HG02623 (cell line): ENCODE measurements at regions not wholly inside any gene's neighbourhood (a gene's known extent, or its start where the extent isn't known, plus 50 kb on each side); places are given as distances from the start of the nearest gene placed in this dataset.

Experiments
- ATAC-seq: cut with Tn5 transposase; IDR thresholded peaks from one replicate; pipeline ENCODE4 v1.9.1; 2021; ENCODE audit warnings: moderate library complexity; ENCODE audit not compliant: unreplicated experiment

GRCh38 chr5:61949054-61949678 is 356.8 kb upstream of the KIF2A start:
- no peak for ATAC-seq

DNA sequence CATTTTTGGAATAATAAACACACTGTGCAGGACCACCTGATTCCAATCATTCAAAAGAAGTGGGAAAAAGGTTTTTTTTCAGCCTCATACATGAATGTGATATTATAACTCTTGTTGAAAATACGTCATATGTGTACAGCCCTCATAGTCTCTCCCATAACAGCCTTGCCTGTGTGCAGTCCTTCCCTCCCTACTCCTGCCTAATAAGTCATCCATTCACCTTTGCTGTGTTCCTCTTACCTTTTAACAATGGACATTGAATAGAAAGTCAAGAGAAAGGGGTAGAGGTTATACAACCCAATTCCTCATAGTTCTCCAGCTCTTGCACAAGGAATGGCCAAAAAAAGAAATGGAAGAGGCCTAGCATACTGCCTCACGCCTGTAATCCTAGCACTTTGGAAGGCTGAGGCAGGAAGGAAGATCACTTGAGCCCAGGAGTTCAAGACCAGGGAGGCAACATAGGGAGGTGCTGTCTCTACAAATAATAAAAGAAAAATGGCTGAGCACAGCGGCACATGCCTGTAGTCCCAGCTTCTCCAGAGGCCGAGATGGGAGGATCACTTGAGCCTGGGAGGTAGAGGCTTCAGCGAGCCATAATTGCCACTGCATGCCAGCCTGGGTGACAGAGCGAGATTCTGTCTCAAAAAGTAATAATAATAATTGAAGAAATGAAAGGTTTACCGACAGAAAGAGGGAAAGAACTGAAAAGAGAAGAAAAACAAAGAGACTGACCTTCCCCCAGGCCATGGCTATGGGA is 356.1 kb upstream of the KIF2A start:
- ATAC-seq: no peak

DNA sequence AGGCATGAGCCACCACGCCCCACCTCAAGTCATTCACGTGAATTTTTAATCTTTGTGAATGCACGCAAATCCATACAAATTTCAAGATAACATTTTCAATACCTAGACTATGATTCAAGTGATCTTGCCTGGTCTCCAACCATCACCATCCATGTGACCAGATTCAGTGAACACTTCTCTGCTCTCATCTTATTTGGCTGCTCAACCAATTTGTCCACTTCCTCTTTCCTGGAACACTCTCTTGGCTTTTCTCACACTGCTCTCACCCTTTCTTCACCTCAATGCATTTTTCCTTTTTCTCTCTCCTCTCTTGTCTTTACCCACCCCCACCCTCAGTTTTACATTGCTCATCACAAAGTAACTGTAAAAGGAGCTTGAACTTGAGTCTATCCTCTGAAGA is 354.7 kb upstream of the KIF2A start:
- no peak for ATAC-seq

GRCh38 chr5:61953913-61954312 is 352.1 kb upstream of the KIF2A start:
- ATAC-seq: no peak

DNA sequence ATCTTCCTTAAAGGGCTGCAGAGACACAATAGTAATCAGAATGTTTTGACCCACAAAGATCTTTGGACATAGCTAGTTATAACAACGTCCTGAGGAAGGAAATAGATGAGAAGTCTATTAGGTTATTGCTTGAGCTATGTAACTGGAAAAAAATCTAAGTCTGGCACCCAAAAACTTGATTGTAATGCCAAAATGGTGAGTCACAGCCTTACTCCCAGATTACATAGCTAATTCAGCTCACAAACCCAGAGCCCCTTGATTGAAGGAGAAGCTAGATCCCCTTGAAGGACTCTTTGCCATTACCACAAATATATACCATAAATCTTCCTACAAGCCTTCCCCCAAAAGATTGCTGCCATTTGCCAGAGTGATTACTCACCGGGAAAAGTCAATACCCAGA is 341.8 kb upstream of the KIF2A start:
- no peak for ATAC-seq

DNA sequence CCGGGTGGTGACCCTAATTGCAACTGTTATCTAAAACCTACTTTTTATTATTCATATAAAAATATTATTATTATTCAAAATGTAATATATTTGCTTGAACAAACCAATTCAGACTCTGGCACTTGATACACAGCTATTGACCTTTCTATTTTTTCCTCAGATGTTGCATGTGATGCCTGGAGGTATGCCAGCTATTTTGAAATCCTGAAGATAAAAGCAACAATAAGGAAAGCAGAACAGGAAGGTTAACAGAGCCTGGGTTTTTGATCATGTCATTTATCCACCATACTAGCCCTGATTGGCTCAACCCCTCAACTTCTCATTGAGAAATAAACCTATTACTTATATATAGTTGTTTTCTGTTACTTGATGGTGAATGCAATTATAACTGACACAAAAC is 340.9 kb upstream of the KIF2A start:
- ATAC-seq: no peak

GRCh38 chr5:61965490-61965889 is 340.5 kb upstream of the KIF2A start:
- no peak for ATAC-seq

DNA sequence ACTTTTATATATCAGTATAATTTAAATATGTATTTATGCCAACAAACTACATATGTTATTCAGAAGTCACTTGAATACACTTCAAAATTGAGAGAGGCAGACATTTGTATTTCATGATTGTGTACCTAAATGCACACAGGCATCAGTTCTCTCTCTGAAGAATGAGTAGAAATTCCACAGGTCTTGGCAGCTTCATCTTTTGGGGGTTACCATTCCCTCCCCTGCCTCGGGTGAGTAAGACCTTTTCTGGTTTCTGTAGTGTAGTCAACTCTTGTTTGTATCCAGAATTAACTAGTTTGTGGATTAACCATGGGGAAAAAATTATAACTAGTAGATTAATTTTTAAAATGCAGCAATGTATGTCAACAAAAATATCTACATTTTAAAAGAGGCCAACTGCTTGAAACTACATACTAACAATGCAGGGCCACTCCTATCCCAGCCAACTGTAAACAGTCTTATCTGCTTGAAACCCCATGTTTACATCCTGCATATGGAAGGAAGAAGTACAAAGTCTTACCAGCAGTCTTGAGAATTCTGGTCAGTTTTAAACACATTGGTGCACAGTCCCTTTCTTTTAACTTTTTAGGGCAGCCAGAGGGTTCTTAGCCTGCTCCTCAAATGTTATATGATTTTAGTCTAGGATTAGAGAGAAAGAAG is 339.6 kb upstream of the KIF2A start:
- ATAC-seq: no peak

DNA sequence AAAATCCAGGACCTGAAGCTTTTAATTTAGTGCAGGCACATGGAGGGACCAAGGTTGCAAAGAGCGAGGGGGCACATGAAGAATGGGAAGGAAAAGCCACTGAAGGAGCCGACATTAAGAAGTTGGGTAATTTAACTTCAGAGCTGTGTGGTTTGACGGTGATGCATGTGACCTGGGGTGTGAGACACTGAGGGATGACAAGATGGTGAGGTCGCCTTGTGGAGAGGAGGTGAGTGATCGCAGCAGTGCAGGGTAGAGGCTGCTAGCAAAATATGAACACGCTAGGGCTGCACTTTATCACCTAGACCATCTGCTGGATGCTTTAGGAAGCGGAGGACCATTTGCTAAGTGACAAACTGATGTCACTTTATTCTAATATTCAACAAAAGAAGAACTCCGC is 339.0 kb upstream of the KIF2A start:
- no peak for ATAC-seq

- ATAC-seq: no peak
Measured at GRCh38 chr5:61967681-61968080, 338.3 kb upstream of the KIF2A start.

GRCh38 chr5:61969347-61969746 is 336.7 kb upstream of the KIF2A start:
- ATAC-seq: no peak

GRCh38 chr5:61969755-61970154 is 336.3 kb upstream of the KIF2A start:
- ATAC-seq: no peak

DNA sequence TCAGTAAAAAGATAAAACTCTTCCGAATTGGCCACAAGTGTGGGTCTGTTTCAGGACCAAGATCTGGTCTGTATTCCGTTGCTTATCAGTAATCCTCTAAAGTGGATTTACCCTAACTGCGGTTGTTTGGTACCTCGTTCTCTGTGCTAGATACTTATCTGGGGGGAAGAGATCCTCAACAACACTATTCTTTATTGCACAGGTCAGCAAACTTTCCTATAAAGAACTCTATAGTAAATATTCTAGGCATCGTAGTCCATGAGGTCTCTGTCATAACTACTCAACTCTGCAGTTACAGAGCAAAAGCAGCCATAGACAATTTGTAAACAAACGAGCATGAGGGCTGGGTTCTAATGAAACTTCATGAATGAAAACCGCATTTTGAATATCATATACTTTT is 335.8 kb upstream of the KIF2A start:
- ATAC-seq: no peak

- no peak for ATAC-seq
Measured at GRCh38 chr5:61974680-61975079, 331.3 kb upstream of the KIF2A start.

DNA sequence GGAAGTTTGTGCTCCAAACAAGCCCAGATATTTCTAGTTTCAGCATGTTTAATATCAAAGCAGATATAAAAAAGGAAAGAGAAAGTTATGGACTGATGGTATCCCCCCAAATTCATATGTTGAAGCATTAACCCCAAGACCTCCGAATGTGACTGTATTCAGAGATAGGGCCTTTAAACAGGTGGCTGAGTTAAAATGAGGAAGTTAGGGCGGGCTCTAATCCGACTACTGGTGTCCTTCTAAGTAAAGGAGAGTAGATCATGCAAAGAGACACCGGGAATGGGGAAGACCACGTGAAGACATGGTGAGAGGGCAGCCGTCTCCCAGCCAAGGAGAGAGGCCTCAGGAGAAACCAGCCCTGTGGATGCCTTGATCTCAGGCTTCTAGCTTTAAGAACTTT is 324.1 kb upstream of the KIF2A start:
- ATAC-seq: no peak

DNA sequence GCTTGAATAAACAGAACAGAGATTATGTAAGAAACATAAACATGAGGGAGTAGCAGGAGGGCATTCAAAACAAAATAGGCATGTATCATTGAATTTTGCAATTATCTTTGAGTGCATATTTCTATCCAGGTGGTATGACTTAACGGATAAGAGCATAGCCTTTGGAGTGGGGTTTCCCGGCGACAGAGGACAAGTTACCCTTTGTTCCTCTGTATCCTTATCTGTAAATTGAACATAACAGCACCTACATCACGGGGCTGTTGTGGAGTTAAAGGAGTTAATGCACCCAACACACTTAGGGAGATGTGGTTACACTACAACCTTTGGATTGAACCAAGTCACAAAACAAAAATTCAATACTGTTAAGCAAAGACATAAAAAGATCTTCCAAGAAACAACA is 314.6 kb upstream of the KIF2A start:
- no peak for ATAC-seq

DNA sequence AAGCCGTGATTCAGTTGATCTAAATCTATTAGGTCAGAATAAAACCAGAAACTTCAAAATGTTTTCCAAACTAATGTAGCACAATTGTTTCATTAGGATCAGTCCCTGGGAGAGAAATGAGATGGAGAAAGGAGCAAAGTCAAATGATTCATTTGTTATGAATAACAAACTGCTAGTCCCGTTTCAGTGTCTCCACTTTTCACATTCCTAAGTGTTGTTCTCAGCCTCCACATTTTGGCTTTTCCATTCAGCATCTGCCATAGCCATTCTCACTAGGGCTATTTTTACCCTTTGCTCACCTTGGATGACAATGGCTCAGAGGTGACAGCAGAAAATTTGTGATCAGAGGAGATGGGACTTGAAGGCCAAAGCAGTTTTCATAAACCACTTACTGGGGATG is 314.1 kb upstream of the KIF2A start:
- ATAC-seq: no peak

- ATAC-seq: no peak
Measured at GRCh38 chr5:61993295-61993927, 312.6 kb upstream of the KIF2A start.

GRCh38 chr5:61994171-61994570 is 311.8 kb upstream of the KIF2A start:
- ATAC-seq: no peak

DNA sequence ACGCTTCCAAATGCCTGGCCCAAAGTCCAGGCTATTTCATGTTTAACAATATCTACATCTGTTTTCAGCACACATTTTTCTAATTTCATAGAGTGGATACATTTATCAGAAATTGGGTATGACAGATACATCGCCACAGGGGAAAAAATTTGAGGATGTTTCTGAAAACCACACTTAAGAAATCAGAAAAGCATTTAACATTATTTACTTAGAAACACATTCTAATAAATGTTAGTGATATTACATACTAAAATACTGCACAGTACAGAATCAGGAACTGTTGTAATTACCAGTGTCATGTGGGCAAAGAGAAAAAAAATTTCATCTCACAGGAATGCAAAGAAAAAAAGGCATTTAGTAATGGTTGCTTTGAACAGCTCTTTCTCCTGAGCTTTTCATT is 310.5 kb upstream of the KIF2A start:
- ATAC-seq: no peak

GRCh38 chr5:61999371-61999770 is 306.6 kb upstream of the KIF2A start:
- ATAC-seq: no peak

GRCh38 chr5:62000646-62001045 is 305.4 kb upstream of the KIF2A start:
- ATAC-seq: no peak
